Spleen (tissue), 11 donors: ENCODE measurements at regions not wholly inside any gene's neighbourhood (a gene's known extent, or its start where the extent isn't known, plus 50 kb on each side); places are given as distances from the start of the nearest gene placed in this dataset.

Experiments used
- DNase-seq: peaks from one replicate; pipeline ENCODE4 v3.0.0-alpha.2; 2020
- H3K27ac ChIP-seq, 8 donors: fragments of 200-600 bp; sonication (generic) in 7 of 8; 1 replicate in 4 of 8; 2 replicates in 4 of 8; pipeline versions ENCODE4 v1.5.0 to v1.8.0; 2016 to 2021; ENCODE audit warnings: inconsistent platforms in 4 of 8, mild to moderate bottlenecking in 4 of 8, moderate library complexity in 1 of 8
- H3K27me3 ChIP-seq, 7 donors: fragments of 200-600 bp; sonication (generic) in 6 of 7; replicated peaks in 1 of 7; 1 replicate in 4 of 7; 2 replicates in 3 of 7; pipeline versions ENCODE4 v1.5.0 to v1.8.0; 2016 to 2021; ENCODE audit warnings: inconsistent platforms in 3 of 7, mild to moderate bottlenecking in 1 of 7
- H3K36me3 ChIP-seq, 6 donors: fragments of 200-600 bp; sonication (generic) in 5 of 6; 1 replicate in 4 of 6; 2 replicates in 2 of 6; pipeline versions ENCODE4 v1.5.0 to v1.8.0; 2016 to 2021; ENCODE audit warnings: inconsistent platforms in 2 of 6
- H3K4me1 ChIP-seq, 6 donors: fragments of 200-600 bp; sonication (generic) in 5 of 6; 1 replicate in 3 of 6; 2 replicates in 3 of 6; pipeline versions ENCODE4 v1.5.0 to v1.8.0; 2016 to 2021; ENCODE audit warnings: inconsistent platforms in 3 of 6
- H3K4me3 ChIP-seq, 8 donors: fragments of 200-600 bp; sonication (generic) in 7 of 8; 1 replicate in 4 of 8; 2 replicates in 4 of 8; pipeline versions ENCODE4 v1.5.0 to v1.8.0; 2016 to 2021; ENCODE audit warnings: inconsistent platforms in 4 of 8, mild to moderate bottlenecking in 4 of 8, moderate library complexity in 2 of 8
- H3K9me3 ChIP-seq, 8 donors: fragments of 200-600 bp; sonication (generic) in 7 of 8; 1 replicate in 4 of 8; 2 replicates in 4 of 8; pipeline versions ENCODE4 v1.5.0 to v1.8.0; 2016 to 2021; ENCODE audit warnings: inconsistent platforms in 4 of 8
- POLR2A ChIP-seq, 3 donors: fragments of 450-650 bp; IDR thresholded peaks; one replicate each; pipeline ENCODE4 v1.5.1; 2017; ENCODE audit warnings: antibody characterized with exemption in 3 of 3, mild to moderate bottlenecking in 1 of 3
- POLR2AphosphoS5 ChIP-seq, 3 donors: sonication (generic); formaldehyde crosslinking; IDR thresholded peaks; one replicate each; pipeline ENCODE4 v1.5.1; 2017; ENCODE audit warnings: antibody characterized with exemption in 3 of 3
- WGBS, 5 donors: extraction: QIAGEN DNeasy Blood & Tissue Kit in 3 of 5; methylation state at CpG; one replicate each; pipeline versions ENCODE4 v1.1.5 to v1.1.7; 2013 to 2018; 5-methylcytosine and 5-hydroxymethylcytosine counted together
- intact Hi-C: fragments of 100-400 bp; cut with DNase I; formaldehyde crosslinking; loops from one replicate; pipeline ENCODE4 v1.15.0; 2023; ENCODE audit warnings: low total_unique reads
- TF ChIP-seq, protein P1 (sequence below), 11 experiments: fragments of 200-600 bp in 7 of 11; fragments of 450-650 bp in 4 of 11; sonication (generic) in 4 of 11; IDR thresholded peaks in 8 of 11; conservative IDR thresholded peaks in 3 of 11; 1 replicate in 7 of 11; 2 replicates in 4 of 11; pipeline versions ENCODE4 v1.4.0 to v1.8.0; 2016 to 2021; ENCODE audit warnings: antibody characterized with exemption in 11 of 11, inconsistent platforms in 4 of 11, mild to moderate bottlenecking in 1 of 11
- donor health status: healthy with polysubstance abuse.
- donor health status: DM: no; HTN: no; CAD: no; lungs with moderate emphysema.
- donor health status: DM: no; HTN: no; CAD: no.
- donor health status: Bipolar disorder and iron deficiency.
- donor health status: healthy.
- donor health status: DM: no; HTN: no; CAD: no.
- donor health status: DM: yes; HTN: yes; CAD: no.

- Histone ChIP-seq H3K36me3 (no peaks in the 10 kb centered on the region), H3K9me3 (peaks cover 0 to 15% (median 3%) of the 10 kb centered on the region in 8 donors), H3K27ac (no peak overlapping the region), H3K4me3 (no peak overlapping the region), H3K4me1 (no peaks in the 10 kb centered on the region), H3K27me3 (no peaks in the 10 kb centered on the region)
- no peak for DNase-seq
- intact Hi-C loops, result no loop called here
- TF ChIP-seq POLR2A (IDR thresholded peaks at IDR 0.05) (no peak), POLR2AphosphoS5 (IDR thresholded peaks at IDR 0.05) (no peak)
- TF ChIP-seq, protein P1, sequence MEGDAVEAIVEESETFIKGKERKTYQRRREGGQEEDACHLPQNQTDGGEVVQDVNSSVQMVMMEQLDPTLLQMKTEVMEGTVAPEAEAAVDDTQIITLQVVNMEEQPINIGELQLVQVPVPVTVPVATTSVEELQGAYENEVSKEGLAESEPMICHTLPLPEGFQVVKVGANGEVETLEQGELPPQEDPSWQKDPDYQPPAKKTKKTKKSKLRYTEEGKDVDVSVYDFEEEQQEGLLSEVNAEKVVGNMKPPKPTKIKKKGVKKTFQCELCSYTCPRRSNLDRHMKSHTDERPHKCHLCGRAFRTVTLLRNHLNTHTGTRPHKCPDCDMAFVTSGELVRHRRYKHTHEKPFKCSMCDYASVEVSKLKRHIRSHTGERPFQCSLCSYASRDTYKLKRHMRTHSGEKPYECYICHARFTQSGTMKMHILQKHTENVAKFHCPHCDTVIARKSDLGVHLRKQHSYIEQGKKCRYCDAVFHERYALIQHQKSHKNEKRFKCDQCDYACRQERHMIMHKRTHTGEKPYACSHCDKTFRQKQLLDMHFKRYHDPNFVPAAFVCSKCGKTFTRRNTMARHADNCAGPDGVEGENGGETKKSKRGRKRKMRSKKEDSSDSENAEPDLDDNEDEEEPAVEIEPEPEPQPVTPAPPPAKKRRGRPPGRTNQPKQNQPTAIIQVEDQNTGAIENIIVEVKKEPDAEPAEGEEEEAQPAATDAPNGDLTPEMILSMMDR (IDR thresholded peaks at IDR 0.05 in 8 of 11, conservative IDR thresholded peaks at IDR 0.05 in 3 of 11), result no peak
- WGBS, 5 donors, result 68 to 100% (median 92%) methylated on average over 2 of the region's 2 CpGs
Measured at GRCh38 chr16:65548470-65548869, 426.6 kb upstream of the CDH11 start.

- H3K4me3 ChIP-seq, result no peak overlapping the region
- no peaks in the 10 kb centered on the region for H3K4me1 ChIP-seq
- TF ChIP-seq POLR2AphosphoS5 (IDR thresholded peaks at IDR 0.05), result no peak
- TF ChIP-seq POLR2A (IDR thresholded peaks at IDR 0.05), result no peak
- TF ChIP-seq, protein P1 (IDR thresholded peaks at IDR 0.05 in 8 of 11, conservative IDR thresholded peaks at IDR 0.05 in 3 of 11), result no peak
- no peak for DNase-seq
- WGBS, 5 donors, result 58 to 64% (median 59%) methylated on average over 7 of the region's 7 CpGs
- H3K27ac ChIP-seq, result no peak overlapping the region
- H3K36me3 ChIP-seq, result no peaks in the 10 kb centered on the region
- H3K27me3 ChIP-seq, result no peaks in the 10 kb centered on the region
- intact Hi-C loops, result no loop called here
- peaks cover 0 to 16% (median 3%) of the 10 kb centered on the region in 8 donors for H3K9me3 ChIP-seq
Measured at GRCh38 chr16:65547772-65548446, 426.0 kb upstream of the CDH11 start.

GRCh38 chr16:65546353-65546791 lies 424.5 kb upstream of the CDH11 start:
- Histone ChIP-seq H3K9me3 (peaks cover 0 to 16% (median 3%) of the 10 kb centered on the region in 8 donors), H3K27me3 (no peaks in the 10 kb centered on the region), H3K36me3 (no peaks in the 10 kb centered on the region), H3K4me3 (no peak overlapping the region), H3K4me1 (no peaks in the 10 kb centered on the region), H3K27ac (no peak overlapping the region)
- intact Hi-C loops, result no loop called here
- no peak for DNase-seq
- WGBS, 5 donors, result 23 to 29% (median 25%) methylated on average over 3 of the region's 3 CpGs
- TF ChIP-seq POLR2AphosphoS5 (IDR thresholded peaks at IDR 0.05) (no peak), POLR2A (IDR thresholded peaks at IDR 0.05) (no peak)
- TF ChIP-seq, protein P1 (IDR thresholded peaks at IDR 0.05 in 8 of 11, conservative IDR thresholded peaks at IDR 0.05 in 3 of 11), result no peak

GRCh38 chr16:65545413-65545956 lies 423.6 kb upstream of the CDH11 start:
- no peaks in the 10 kb centered on the region for H3K36me3 ChIP-seq
- no peak overlapping the region for H3K4me3 ChIP-seq
- no peaks in the 10 kb centered on the region for H3K27me3 ChIP-seq
- WGBS, 5 donors, result 50 to 61% (median 54%) methylated on average over 2 of the region's 2 CpGs
- H3K27ac ChIP-seq, result no peak overlapping the region
- TF ChIP-seq POLR2AphosphoS5 (IDR thresholded peaks at IDR 0.05), result no peak
- TF ChIP-seq POLR2A (IDR thresholded peaks at IDR 0.05), result no peak
- TF ChIP-seq, protein P1 (IDR thresholded peaks at IDR 0.05 in 8 of 11, conservative IDR thresholded peaks at IDR 0.05 in 3 of 11), result no peak
- H3K4me1 ChIP-seq, result no peaks in the 10 kb centered on the region
- peaks cover 0 to 10% (median 0%) of the 10 kb centered on the region in 8 donors for H3K9me3 ChIP-seq
- intact Hi-C loops, result no loop called here
- no peak for DNase-seq
